WTC11 (cell line): ENCODE measurements at regions not wholly inside any gene's neighbourhood (a gene's known extent, or its start where the extent isn't known, plus 50 kb on each side); places are given as distances from the start of the nearest gene placed in this dataset.

Experiments
- CREB1 ChIP-seq: sonication (generic); formaldehyde crosslinking; IDR thresholded peaks from 2 replicates; pipeline ENCODE4 v1.8.0; 2023; ENCODE audit warnings: mild to moderate bottlenecking, missing genetic modification reagents
- ELF4 ChIP-seq: sonication (generic); formaldehyde crosslinking; IDR thresholded peaks from 2 replicates; pipeline ENCODE4 v1.8.1; 2022; ENCODE audit warnings: low read depth, mild to moderate bottlenecking, moderate library complexity, missing genetic modification reagents
- GRHL2 ChIP-seq: fragments of 250-450 bp; sonication (Bioruptor Pico); IDR thresholded peaks from 2 replicates; pipeline ENCODE4 v1.8.0; 2022; ENCODE audit warnings: mild to moderate bottlenecking, moderate library complexity; ENCODE audit not compliant: insufficient replicate concordance, severe bottlenecking
- RELA ChIP-seq: sonication (generic); formaldehyde crosslinking; IDR thresholded peaks from 2 replicates; pipeline ENCODE4 v1.8.1; 2022; ENCODE audit warnings: missing genetic modification reagents, mild to moderate bottlenecking, borderline replicate concordance
- ZNF121 ChIP-seq: sonication (generic); formaldehyde crosslinking; IDR thresholded peaks from 2 replicates; pipeline ENCODE4 v1.8.0; 2023; ENCODE audit warnings: missing genetic modification reagents
- TF ChIP-seq, protein P1 (sequence below): sonication (generic); formaldehyde crosslinking; IDR thresholded peaks from 2 replicates; pipeline ENCODE4 v1.8.1; 2022; ENCODE audit warnings: low read depth, mild to moderate bottlenecking, moderate library complexity, missing genetic modification reagents, borderline replicate concordance
- TF ChIP-seq, protein P2 (sequence below): sonication (generic); formaldehyde crosslinking; IDR thresholded peaks from 2 replicates; pipeline ENCODE4 v1.8.0; 2022; ENCODE audit warnings: mild to moderate bottlenecking, missing genetic modification reagents
- TF ChIP-seq, protein P3 (sequence below): fragments of 200-600 bp; IDR thresholded peaks from 2 replicates; pipeline ENCODE4 v1.8.0; 2022; ENCODE audit warnings: antibody characterized with exemption
- TF ChIP-seq, protein P4 (sequence below): sonication (generic); formaldehyde crosslinking; IDR thresholded peaks from 2 replicates; pipeline ENCODE4 v1.8.1; 2023; ENCODE audit warnings: mild to moderate bottlenecking, missing genetic modification reagents, moderate library complexity
- TF ChIP-seq, protein P5 (sequence below): sonication (generic); formaldehyde crosslinking; IDR thresholded peaks from 2 replicates; pipeline ENCODE4 v1.8.0; 2022; ENCODE audit warnings: mild to moderate bottlenecking, missing genetic modification reagents

DNA sequence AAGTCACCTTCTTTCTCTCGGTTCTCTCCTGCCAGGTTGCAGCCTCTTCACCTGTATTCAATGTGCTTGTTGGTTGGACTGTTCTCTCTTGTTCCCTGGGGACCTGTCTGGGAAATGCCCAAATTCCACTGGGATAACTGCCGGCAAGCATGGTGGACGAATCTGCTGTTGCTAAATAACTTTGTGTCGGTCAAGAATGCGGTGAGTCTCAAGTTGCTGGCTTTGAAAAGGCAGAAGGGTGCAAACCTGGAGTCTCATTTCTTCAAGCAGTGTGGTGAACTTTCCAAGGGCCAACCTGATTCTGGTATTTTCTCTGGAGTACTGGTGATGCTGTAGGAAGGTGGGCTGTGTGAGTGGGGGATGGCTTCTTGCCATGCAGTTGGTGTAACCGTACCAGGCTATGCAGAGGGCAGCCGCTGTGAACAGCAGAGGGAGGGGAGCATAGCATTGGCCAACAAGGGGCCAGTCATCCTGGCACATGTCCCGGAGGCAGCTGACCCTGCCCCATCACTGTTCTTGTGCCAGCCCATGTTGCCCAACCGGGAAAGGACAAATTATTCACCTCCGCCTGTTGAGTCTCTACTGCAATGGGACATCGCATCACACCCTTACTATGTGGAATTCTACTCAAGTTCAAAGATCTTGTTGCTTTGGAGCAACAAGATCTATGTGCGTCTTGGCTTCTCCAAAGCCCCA is 88.1 kb upstream of the SEC11C start:
- TF ChIP-seq, protein P1, sequence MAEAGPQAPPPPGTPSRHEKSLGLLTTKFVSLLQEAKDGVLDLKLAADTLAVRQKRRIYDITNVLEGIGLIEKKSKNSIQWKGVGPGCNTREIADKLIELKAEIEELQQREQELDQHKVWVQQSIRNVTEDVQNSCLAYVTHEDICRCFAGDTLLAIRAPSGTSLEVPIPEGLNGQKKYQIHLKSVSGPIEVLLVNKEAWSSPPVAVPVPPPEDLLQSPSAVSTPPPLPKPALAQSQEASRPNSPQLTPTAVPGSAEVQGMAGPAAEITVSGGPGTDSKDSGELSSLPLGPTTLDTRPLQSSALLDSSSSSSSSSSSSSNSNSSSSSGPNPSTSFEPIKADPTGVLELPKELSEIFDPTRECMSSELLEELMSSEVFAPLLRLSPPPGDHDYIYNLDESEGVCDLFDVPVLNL, result no peak
- TF ChIP-seq, protein P2, sequence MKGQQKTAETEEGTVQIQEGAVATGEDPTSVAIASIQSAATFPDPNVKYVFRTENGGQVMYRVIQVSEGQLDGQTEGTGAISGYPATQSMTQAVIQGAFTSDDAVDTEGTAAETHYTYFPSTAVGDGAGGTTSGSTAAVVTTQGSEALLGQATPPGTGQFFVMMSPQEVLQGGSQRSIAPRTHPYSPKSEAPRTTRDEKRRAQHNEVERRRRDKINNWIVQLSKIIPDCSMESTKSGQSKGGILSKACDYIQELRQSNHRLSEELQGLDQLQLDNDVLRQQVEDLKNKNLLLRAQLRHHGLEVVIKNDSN (CRISPR knock-in tag), result no peak
- TF ChIP-seq, protein P3, sequence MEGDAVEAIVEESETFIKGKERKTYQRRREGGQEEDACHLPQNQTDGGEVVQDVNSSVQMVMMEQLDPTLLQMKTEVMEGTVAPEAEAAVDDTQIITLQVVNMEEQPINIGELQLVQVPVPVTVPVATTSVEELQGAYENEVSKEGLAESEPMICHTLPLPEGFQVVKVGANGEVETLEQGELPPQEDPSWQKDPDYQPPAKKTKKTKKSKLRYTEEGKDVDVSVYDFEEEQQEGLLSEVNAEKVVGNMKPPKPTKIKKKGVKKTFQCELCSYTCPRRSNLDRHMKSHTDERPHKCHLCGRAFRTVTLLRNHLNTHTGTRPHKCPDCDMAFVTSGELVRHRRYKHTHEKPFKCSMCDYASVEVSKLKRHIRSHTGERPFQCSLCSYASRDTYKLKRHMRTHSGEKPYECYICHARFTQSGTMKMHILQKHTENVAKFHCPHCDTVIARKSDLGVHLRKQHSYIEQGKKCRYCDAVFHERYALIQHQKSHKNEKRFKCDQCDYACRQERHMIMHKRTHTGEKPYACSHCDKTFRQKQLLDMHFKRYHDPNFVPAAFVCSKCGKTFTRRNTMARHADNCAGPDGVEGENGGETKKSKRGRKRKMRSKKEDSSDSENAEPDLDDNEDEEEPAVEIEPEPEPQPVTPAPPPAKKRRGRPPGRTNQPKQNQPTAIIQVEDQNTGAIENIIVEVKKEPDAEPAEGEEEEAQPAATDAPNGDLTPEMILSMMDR, result no peak
- no peak for TF ChIP-seq CREB1 (CRISPR knock-in tag)
- TF ChIP-seq, protein P4, sequence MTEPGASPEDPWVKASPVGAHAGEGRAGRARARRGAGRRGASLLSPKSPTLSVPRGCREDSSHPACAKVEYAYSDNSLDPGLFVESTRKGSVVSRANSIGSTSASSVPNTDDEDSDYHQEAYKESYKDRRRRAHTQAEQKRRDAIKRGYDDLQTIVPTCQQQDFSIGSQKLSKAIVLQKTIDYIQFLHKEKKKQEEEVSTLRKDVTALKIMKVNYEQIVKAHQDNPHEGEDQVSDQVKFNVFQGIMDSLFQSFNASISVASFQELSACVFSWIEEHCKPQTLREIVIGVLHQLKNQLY (CRISPR knock-in tag), result no peak
- TF ChIP-seq ELF4, result no peak
- TF ChIP-seq, protein P5, sequence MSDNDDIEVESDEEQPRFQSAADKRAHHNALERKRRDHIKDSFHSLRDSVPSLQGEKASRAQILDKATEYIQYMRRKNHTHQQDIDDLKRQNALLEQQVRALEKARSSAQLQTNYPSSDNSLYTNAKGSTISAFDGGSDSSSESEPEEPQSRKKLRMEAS (CRISPR knock-in tag), result no peak
- TF ChIP-seq ZNF121 (CRISPR knock-in tag), result no peak
- TF ChIP-seq GRHL2 (CRISPR knock-in tag), result no peak
- no peak for TF ChIP-seq RELA (CRISPR knock-in tag)
